Kidney (tissue), 13 donors: ENCODE measurements at regions not wholly inside any gene's neighbourhood (a gene's known extent, or its start where the extent isn't known, plus 50 kb on each side); places are given as distances from the start of the nearest gene placed in this dataset.

Experiments
- DNase-seq, 5 donors: peaks; one replicate each; pipeline ENCODE4 v3.0.0-alpha.2; 2013 to 2020
- FAIRE-seq: peaks from 2 replicates; lab custom pipeline; 2012; peaks lifted over from hg19 to GRCh38; lab: Jason Lieb, UNC
- H3K27ac ChIP-seq, 2 donors: one replicate each; pipeline ENCODE4 v1.7.0; 2013; ENCODE audit warnings: low read depth in 2 of 2, low read length in 2 of 2, inconsistent platforms in 1 of 2
- H3K27me3 ChIP-seq: one replicate; pipeline ENCODE4 v1.7.1; 2013; ENCODE audit warnings: low read length, inconsistent platforms; ENCODE audit not compliant: control insufficient read depth, insufficient read depth
- H3K36me3 ChIP-seq, 3 donors: one replicate each; pipeline versions ENCODE4 v1.7.0 to v1.7.1; 2013; ENCODE audit warnings: low read length in 3 of 3, control low read depth in 1 of 3, inconsistent platforms in 1 of 3; ENCODE audit not compliant: insufficient read depth in 3 of 3, control insufficient read depth in 2 of 3
- H3K4me1 ChIP-seq, 3 donors: one replicate each; pipeline versions ENCODE4 v1.7.0 to v1.7.1; 2013; ENCODE audit warnings: low read length in 3 of 3, inconsistent platforms in 1 of 3, low read depth in 1 of 3; ENCODE audit not compliant: control insufficient read depth in 2 of 3, insufficient read depth in 2 of 3
- H3K4me3 ChIP-seq, 3 donors: one replicate each; pipeline versions ENCODE4 v1.7.0 to v1.8.1; 2013; ENCODE audit warnings: low read length in 3 of 3, control low read depth in 1 of 3, inconsistent platforms in 1 of 3
- H3K9ac ChIP-seq, 3 donors: one replicate each; pipeline versions ENCODE4 v1.7.0 to v1.7.1; 2013; ENCODE audit warnings: low read length in 3 of 3, control low read depth in 1 of 3, inconsistent platforms in 1 of 3
- H3K9me3 ChIP-seq, 3 donors: one replicate each; pipeline versions ENCODE4 v1.7.0 to v1.7.1; 2013; ENCODE audit warnings: low read length in 3 of 3, control low read depth in 1 of 3, inconsistent platforms in 1 of 3; ENCODE audit not compliant: control insufficient read depth in 2 of 3, insufficient read depth in 1 of 3
- intact Hi-C: fragments of 100-400 bp; cut with DNase I; formaldehyde crosslinking; loops from one replicate; pipeline ENCODE4 v1.11.1; 2022
- TF ChIP-seq, protein P1 (sequence below): IDR thresholded peaks from 3 replicates; pipeline ENCODE4 v1.5.1; 2012; ENCODE audit warnings: mild to moderate bottlenecking, moderate library complexity, borderline replicate concordance; ENCODE audit not compliant: insufficient read depth; ENCODE audit errors: extremely low read depth
- donor health status: control.
- donor health status: control.
- donor health status: control.
- donor health status: control.
- donor health status: control.
- donor health status: DM: yes; HTN: yes; CAD: no.
- donor health status: Normal renal cell carcinoma (clear cell type).

DNA sequence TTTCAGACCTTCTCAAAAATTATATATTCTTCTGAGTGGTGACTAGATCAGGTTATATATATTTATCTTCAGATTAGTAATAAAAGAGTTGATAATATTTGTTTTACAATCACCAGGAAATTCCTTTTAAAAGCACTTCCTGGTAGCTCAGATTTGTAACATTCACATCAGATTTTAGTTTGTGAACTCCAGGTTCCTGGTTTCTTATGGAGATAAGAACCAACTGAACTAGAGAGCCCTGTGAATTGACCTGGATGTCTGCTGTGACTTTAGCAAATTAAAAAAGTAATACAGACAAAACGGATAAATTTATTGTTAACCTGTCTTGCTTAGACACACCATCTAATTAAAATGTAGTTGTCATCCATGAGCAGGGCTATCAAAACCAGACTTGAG lies 868.7 kb downstream of the BCL11A start:
- H3K4me1 ChIP-seq, result no peaks in the 10 kb centered on the region
- FAIRE-seq, result no peak
- no peaks in the 10 kb centered on the region for H3K36me3 ChIP-seq
- DNase-seq, result no peak
- H3K9ac ChIP-seq, result no peak overlapping the region
- H3K27ac ChIP-seq, result no peak overlapping the region
- no peak overlapping the region for H3K4me3 ChIP-seq
- TF ChIP-seq, protein P1, sequence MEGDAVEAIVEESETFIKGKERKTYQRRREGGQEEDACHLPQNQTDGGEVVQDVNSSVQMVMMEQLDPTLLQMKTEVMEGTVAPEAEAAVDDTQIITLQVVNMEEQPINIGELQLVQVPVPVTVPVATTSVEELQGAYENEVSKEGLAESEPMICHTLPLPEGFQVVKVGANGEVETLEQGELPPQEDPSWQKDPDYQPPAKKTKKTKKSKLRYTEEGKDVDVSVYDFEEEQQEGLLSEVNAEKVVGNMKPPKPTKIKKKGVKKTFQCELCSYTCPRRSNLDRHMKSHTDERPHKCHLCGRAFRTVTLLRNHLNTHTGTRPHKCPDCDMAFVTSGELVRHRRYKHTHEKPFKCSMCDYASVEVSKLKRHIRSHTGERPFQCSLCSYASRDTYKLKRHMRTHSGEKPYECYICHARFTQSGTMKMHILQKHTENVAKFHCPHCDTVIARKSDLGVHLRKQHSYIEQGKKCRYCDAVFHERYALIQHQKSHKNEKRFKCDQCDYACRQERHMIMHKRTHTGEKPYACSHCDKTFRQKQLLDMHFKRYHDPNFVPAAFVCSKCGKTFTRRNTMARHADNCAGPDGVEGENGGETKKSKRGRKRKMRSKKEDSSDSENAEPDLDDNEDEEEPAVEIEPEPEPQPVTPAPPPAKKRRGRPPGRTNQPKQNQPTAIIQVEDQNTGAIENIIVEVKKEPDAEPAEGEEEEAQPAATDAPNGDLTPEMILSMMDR, result no peak
- intact Hi-C loops, result no loop called here
- no peaks in the 10 kb centered on the region for H3K27me3 ChIP-seq
- no peaks in the 10 kb centered on the region for H3K9me3 ChIP-seq

DNA sequence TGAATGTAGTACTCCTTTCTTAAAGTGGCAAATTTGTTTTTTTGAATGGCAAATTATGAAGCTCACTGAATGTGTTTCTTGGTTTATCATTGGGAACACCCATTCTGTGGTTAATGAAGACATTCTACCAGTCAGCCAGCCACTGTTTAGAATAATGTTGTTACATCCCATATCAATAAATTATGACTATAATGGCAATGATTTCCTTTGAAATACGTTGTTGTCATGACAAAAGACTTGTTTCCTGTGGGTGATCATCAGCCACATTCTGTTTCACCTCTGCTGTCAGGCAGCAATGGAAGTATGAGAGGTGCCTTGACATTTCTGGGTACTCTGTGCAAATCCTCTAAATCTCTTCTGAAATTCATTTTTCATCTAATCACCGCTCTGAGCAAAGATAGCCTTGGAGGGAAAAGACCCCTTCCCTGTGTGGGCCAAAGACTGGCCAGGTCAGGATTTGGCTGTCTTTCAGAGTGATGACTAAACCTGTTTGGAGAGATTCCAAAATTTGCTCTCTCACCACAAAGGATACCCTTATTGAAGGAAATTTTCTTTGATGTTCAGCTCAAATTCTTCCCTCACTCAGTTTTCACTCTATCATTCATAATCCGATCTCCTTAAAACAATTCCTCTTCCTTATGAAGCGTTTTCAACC lies 869.2 kb downstream of the BCL11A start:
- TF ChIP-seq, protein P1, result no peak

DNA sequence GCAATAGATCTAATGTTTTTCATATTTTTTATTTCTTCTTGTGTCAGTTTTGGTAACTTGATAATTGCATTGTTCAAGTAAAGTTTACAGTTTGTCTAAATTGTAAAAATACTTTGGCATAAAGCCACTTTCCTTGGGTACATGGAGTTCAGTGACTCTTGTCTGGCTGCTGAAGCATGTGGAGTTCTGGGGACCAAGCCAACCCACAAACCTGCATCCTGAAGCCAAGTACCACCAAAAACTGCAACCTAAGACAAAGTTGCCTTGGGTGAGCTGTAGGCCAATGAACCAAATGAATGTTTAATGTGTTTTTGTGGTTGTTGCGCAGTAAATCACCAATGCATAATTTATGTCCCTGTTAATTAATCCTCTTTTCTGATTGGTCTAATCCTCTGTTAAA lies 872.6 kb downstream of the BCL11A start:
- Histone ChIP-seq H3K27ac (no peak overlapping the region), H3K9me3 (no peaks in the 10 kb centered on the region), H3K4me3 (no peak overlapping the region), H3K9ac (no peak overlapping the region), H3K36me3 (no peaks in the 10 kb centered on the region), H3K4me1 (no peaks in the 10 kb centered on the region), H3K27me3 (no peaks in the 10 kb centered on the region)
- no peak for DNase-seq
- FAIRE-seq, result no peak
- intact Hi-C loops, result no loop called here
- TF ChIP-seq, protein P1, result no peak

More for the DNA sequence above, 869.2 kb downstream of the BCL11A start:
- DNase-seq (no peak), FAIRE-seq (no peak)
- no peaks in the 10 kb centered on the region for H3K4me1 ChIP-seq
- H3K9me3 ChIP-seq, result no peaks in the 10 kb centered on the region
- H3K36me3 ChIP-seq, result no peaks in the 10 kb centered on the region
- no peaks in the 10 kb centered on the region for H3K27me3 ChIP-seq
- H3K27ac ChIP-seq, result no peak overlapping the region
- intact Hi-C loops, result no loop called here
- H3K9ac ChIP-seq, result no peak overlapping the region
- H3K4me3 ChIP-seq, result no peak overlapping the region

DNA sequence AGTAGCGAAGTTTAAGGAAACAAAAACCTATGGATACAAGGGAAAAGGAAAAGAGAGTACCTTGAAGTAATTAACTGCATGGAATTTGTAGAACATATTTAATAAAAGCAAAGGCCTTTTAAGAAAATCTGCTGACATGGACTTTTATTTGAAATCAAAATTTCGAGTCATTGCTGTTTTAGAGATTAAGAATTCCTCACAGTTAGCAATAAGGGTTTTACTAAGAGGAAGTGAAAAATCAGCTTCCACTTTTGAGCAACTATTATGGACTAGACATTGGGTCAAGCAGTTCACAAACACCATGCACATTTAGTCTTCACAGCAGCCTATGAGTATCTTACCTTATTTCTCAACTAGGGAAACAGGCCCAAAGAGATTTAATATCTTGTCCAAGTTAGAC lies 876.3 kb downstream of the BCL11A start:
- Histone ChIP-seq H3K9me3 (no peaks in the 10 kb centered on the region), H3K27me3 (no peaks in the 10 kb centered on the region), H3K4me3 (no peak overlapping the region), H3K9ac (no peak overlapping the region), H3K4me1 (no peaks in the 10 kb centered on the region), H3K36me3 (no peaks in the 10 kb centered on the region), H3K27ac (no peak overlapping the region)
- FAIRE-seq (no peak), DNase-seq (no peak)
- intact Hi-C loops, result no loop called here
- TF ChIP-seq, protein P1, result no peak
